GM18511 (cell line): ENCODE measurements at regions not wholly inside any gene's neighbourhood (a gene's known extent, or its start where the extent isn't known, plus 50 kb on each side); places are given as distances from the start of the nearest gene placed in this dataset.

Experiments
- ATAC-seq: cut with Tn5 transposase; IDR thresholded peaks from one replicate; pipeline ENCODE4 v1.9.1; 2021; ENCODE audit warnings: mild to moderate bottlenecking, moderate library complexity; ENCODE audit not compliant: unreplicated experiment

- ATAC-seq, result no peak
Observed at GRCh38 chr11:128231845-128232410, 355.4 kb downstream of the ETS1 start.

DNA sequence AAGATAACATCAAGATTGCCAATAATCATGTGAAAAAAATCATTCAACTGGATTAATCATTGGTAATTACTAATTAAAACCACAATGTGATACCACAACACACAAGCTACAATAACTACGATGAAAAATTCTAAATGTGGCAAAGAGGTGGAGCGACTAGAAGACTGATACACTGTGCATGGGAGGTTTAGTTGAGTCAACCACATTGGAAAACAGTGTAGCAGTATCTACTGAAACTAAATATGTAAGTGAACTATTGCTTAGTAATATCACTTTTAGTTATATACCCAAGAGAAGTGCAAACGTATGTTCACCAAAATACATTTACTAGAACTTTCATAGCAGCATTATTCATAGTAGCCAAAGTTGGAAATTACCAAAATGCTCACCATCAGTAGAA, 359.9 kb downstream of the ETS1 start:
- ATAC-seq, result no peak

DNA sequence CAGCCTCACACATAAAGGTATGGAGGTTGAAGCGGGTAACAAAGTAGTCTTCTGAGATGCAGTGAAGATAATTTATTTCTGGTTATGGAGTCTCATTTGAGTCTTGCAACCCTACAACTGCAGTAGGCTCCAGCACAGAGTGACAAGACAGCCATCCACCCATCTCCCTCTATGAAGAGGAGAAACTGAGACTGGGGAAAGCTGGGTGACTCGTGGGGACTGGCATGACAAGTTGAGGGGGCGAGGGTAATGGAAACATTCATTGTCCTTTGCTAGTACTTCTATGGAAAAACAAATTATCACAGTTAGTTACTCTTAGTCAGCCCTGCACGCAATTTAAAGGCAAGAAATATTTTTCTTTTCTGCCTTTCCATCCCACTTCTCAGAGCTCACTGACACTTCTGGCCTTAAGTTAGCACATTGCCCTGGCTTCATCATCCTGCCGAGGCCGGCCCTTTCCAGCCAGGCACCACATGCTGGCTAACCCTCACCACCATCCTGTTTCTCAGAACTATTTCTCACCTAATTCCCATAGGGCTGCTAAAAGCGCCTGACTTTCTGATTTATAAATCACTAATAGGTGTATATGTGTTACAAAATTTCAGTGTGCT, 361.1 kb downstream of the ETS1 start:
- no peak for ATAC-seq

DNA sequence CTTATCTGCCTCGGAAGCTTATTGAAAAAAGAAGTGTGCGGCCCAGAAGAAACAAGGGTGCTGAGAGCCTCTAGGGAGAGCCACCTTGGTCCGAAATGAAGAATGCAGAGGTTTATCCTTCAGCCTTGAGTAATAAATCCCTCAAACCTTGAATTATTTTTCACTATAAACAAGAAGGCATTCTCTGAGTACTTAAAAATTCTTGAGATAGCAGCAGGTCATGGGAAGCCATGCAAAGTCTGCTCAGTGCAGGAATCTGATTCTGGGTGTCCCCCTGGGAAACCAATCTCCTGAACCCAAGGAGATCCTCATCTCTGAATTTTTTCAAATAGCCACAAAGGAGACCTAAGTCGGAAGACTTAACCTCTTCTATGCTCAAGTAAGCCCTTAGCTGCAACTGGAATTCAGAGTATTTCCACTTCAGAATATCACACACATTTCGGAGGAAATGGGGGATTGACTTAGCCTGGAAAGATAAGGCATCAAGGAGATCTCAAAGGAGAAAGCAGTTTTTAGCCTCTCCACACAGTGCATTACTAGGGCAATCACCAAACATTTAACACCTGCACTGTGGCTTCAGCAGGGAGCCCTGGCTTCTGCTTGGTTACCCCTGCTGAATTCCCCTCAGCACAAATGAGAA, 365.0 kb downstream of the ETS1 start:
- ATAC-seq, result no peak

GRCh38 chr11:128219731-128220120, 367.6 kb downstream of the ETS1 start:
- no peak for ATAC-seq

DNA sequence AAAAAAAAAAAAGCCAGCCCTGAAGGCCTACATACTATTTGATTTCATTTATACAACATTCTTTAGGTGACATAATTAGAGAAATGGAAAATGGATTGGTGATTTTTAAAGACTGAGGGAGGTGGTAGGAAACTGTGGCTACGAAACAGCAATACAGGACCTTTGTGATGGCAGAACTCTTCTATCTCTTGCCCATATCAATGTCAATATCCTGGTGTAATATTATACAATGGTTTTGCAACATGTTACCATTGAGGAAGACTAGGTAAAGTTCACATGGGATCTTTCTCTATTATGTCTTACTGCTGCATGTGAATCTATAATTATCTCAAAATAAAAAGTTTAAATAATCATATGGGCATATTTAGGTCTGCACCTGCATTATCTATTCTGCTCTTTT, 371.2 kb downstream of the ETS1 start:
- no peak for ATAC-seq

DNA sequence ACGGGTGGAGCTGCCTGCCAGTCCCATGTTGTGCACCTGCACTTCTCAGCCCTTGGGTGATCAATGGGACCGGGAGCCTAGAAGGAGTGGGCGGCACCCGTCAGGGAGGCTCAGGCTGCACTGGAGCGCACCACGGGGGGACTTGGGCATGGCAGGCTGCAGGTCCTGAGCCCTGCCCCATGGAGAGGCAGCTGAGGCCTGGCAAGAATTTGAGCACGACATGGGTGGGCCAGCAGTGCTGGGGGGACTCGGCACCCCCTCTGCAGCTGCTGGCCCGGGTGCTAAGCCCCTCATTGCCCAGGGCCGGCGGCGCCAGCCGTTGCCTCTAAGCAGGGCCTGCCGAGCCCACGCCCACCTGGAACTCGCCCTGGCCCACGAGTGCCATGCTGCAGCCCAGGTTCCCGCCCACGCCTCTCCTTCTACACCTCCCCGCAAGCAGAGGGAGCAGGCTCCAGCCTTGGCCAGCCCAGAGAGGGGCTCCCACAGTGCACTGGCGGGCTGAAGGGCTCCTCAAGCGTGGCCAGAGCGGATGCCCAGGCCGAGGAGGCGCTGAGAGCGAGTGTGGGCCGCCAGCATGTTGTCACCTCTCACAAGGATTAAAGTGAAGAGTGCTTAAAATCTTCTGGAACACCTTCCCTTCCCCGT, 372.0 kb downstream of the ETS1 start:
- no peak for ATAC-seq

DNA sequence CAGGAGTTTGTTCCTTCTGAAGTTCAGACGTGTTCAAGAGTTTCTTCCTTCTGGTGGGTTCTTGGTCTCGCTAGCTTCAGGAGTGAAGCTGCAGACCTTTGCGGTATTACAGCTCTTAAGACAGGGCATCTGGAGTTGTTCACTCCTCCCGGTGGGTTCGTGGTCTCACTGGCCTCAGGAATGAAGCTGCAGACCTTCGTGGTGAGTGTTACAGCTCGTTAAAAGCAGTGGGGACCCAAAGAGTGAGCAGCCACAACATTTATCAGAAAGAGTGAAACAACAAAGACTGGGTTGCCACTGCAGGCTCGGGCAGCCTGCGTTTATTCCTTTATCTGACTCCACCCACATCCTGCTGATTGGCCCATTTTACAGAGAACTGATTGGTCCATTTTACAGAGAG, 373.1 kb downstream of the ETS1 start:
- no peak for ATAC-seq

DNA sequence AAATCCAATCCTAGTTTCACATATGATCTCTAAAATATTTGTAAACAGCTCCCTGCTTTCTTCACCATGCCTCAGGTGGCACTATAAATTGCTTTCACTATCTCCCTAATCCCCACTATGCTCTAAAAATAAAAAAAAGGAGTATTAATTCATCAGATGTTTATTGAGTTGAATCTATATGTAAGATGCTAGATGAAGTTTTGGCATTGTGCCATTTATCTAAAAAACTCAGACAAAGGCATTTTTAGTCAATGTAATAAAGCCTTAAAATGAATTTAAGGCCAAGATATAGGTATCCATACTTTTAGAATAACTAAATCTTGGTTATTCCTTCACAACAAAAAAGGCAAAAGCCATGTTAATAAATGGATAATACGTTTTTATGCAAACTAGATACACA, 373.9 kb downstream of the ETS1 start:
- ATAC-seq, result no peak

- no peak for ATAC-seq
Observed at GRCh38 chr11:128212324-128212723, 375.0 kb downstream of the ETS1 start.

DNA sequence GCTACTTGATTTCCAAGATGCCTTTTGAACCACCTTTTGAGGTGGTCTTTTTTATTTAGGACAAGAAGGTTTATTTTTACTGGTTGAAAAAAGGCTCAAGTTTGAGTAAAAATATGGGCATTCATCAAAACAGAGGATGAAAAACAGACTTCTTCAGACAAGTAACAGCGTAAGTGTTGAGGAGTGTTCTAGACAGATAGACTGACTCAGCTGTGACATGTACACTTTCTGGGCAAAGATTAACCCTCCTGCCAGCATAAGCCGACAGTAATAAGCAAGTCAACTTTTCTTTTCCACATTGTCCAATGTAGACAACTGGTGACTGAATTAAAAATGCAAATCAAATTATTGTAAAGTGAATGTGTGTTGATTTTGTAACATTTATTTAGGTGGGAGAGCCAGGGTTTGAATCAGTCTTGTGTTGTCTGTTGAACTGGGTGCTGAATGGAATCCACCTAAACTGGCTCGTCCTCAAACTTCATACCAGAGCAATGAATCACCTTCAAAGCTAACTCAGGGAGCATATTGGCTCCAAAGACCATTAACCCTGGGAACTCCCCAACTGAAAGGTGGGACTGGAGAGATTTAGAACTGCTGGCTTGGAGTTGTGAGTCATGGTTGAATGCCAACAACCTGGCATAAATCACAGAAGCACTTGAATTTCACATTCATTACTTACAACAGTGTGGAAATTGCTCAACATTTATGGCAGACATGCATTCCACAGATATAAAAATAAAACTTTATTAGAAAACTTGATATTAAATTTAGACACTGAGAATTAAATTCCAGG, 377.0 kb downstream of the ETS1 start:
- ATAC-seq, result no peak

DNA sequence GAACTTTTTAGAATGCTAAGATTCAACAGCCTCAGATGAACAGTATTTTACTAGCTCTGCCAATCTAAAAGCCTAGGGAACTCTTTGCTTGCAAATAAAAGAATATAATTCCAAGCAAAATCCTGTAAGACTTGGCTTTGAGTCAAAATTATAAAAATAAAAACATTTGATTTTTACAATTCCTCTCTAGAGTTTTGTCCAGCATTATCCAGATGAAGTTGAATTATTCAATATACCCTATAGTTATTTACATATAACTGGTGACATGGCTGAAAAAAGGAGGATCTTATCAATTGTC, 378.3 kb downstream of the ETS1 start:
- no peak for ATAC-seq

- ATAC-seq, result no peak
Observed at GRCh38 chr11:128208329-128209137, 378.8 kb downstream of the ETS1 start.

DNA sequence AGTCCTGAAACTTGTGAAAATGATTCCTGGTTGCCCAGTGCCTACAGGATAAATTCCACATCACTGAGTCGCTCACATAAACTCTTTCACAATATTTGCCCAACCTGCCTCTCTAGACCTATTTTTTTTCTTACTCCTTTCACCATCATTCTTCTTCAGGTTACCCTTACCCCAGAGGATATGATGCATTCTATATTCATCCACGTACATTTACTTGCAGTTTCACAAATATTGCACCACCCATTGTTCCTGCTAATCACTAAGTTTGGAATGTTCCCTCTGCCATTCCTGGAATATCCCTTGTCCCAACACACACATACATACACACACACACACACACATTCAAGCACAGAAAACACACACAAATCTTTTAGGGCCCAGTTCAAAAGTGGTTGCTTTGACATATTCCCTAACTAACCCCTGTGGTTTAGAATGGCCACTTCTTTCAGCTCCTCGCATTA, 379.5 kb downstream of the ETS1 start:
- ATAC-seq, result no peak

DNA sequence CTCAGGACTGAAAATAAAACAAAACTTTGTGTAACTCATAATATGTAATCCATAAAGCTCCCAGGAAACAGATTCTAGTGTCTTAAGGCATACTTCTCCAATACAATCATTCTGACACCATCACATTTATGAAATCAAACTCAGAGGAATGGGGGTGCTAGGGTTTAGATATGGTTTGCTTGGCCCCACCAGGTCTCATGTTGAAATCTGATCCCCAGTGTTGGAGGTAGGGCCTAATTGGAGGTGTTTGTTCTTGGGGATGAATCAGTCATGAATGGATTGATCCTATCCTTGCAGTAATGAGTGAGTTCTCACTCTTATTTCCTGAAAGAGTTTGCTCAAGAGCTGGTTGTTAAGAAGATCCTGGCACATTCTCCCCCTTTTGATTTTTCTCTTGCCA, 380.9 kb downstream of the ETS1 start:
- ATAC-seq, result no peak

GRCh38 chr11:128205796-128206195, 381.6 kb downstream of the ETS1 start:
- no peak for ATAC-seq

DNA sequence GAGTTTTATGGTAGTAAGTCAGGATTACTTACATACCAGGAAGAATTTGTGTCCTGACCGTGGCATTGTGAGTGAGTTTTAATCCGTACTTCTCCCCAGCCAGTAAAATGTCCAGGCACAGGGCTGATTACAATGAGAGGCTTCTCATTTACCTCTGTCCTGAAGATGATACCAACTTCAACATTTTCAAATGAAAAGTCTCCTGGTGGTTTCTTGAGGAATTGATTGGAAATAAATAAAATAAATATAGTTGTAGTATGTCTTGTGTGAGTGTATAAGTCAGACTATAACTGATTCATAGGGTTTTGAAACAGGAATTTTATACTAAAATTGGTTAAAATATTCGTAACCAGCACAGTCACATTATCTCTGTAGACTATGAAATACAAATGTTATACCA, 382.5 kb downstream of the ETS1 start:
- ATAC-seq, result no peak

- no peak for ATAC-seq
Observed at GRCh38 chr11:128201801-128202200, 385.6 kb downstream of the ETS1 start.

GRCh38 chr11:128201009-128201408, 386.3 kb downstream of the ETS1 start:
- no peak for ATAC-seq

DNA sequence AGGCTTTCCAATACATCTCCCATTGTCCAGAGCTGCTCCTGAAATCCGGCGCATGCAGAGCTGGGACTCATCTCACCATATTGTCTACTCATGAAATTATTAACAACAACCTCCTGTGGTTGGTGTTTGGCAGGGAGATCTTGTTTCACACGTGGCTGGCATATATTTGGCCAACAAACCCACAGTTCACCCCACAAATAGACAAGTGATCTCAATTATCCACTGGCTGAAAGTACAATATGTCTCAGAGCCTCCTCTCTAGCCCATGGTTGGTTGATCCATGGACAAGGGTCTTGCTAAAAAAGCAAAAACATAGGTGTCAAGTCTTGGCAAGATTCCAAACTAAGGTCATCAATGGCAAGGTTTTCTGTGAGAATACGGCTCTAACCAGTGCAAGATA, 386.9 kb downstream of the ETS1 start:
- no peak for ATAC-seq
